DMS153 (cell line): ENCODE measurements at regions not wholly inside any gene's neighbourhood (a gene's known extent, or its start where the extent isn't known, plus 50 kb on each side); places are given as distances from the start of the nearest gene placed in this dataset.

Experiments used
- DNase-seq: peaks from one replicate; lab custom pipeline; 2025; lab: John Stamatoyannopoulos, UW

DNA sequence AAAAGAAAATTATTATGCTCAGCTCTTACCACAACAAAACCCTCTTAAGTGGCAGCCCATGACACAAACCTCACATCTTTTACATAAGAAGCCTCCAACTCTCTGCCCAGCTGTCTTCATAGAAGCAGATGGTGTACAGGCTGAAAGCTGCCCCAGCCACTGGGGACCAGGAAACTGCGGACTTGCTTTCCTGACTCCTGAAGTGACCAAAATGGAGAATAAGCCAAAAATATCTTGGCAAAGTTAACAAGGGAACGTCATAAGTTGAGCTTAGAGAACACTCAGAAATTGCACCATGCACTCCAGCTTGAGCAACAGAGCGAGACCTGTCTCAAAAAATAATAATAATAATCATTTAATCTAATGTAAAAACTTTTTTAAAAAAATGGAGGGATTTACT lies 160.3 kb upstream of the CDYL start:
- no peak for DNase-seq

DNA sequence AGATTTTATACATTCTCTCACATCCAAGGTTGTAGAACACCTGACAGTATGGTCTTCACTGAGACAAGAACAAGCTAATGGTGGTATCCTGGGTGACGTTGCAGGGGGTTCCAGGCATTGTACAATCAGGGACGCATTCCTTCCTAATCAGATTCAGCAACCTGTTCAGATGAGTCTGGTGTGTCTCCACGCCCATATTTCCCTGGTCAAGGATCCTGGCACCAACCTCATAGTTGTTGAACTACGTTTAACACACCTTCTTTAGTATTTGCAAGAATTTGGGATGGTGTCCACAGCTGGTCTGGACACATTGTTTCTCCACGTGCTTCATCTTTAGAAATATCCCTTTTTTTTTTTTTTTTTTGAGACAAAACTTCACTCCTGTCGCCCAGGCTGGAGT lies 161.0 kb upstream of the CDYL start:
- no peak for DNase-seq

DNA sequence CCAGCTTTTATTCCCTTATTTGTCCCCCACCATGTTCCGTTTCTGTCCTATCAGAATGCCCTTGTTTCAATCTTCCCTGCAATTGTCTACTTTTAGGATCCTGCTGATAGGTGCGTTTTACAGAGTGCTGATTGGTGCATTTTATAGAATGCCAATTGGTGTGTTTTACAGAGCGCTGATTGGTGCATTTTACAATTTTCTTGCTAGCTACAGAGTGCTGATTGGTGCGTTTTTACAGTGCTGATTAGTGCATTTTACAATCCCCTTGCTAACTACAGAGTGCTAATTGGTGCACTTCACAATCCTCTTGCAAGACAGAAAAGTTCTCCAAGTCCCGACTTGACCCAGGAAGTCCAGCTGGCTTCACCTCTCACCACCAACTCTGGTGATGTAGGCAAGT lies 161.6 kb upstream of the CDYL start:
- DNase-seq, result no peak

DNA sequence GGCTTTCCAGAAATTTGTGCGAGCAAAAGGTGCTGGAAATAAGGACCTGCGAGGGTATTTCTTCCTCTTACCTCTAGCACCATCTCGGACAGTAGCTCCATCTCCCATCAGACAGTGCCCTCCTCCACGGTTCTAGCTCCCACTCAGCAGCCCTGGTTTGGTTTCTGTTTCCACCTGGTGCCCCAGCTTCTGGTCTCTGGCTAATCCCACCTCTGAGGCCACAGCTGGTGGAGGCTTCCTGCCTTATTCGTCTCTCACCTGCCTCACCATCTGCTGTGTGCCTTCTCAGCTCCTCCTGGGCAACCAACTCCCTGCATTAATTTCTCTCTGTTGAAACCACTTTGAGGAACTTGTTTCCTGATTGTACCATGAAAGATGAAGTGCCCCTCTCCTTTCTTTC lies 162.4 kb upstream of the CDYL start:
- no peak for DNase-seq

DNA sequence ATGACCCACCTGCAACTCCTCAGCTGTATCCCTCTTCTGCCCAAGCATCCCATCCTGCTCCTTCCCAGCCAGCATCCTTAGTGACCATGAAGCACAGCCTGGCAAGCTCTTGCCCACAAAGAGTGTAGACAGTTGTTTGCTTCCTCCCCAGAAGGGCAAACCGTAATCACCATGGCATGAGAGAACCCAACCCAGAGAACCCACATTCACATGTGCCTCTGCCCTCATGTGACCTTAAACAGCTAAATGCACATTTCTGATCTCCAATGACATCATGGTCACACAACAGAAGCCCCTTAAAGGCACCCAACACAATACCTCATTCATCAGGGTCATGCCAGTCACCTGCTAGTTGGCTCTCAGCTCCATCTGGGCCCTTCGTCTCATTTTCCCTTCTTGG lies 162.8 kb upstream of the CDYL start:
- DNase-seq, result no peak

DNA sequence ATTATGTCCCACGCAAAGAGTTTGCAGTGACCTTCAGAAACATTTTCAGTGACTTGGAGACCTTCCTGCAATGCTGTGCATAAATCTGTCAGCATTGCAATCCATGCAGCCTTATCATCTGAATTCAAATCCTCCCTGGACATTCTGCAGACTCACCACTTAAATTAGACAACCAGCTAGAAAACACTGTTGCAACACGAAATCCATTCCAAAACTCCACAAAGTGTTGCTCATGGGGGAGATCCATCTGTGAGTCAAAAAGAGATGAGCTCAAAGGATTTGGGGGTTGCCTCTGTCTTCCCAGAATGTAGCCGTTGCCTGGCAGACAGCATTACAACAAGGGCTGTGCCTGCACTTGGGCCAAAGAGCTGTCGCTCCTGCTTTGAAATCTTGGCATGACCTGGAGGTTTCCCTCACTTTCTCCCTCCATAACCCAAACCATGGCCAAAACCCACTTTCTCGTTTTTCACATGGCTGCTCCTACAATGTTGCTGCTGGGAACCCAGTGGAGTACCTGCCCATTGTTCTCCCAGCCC lies 163.5 kb upstream of the CDYL start:
- DNase-seq, result no peak

DNA sequence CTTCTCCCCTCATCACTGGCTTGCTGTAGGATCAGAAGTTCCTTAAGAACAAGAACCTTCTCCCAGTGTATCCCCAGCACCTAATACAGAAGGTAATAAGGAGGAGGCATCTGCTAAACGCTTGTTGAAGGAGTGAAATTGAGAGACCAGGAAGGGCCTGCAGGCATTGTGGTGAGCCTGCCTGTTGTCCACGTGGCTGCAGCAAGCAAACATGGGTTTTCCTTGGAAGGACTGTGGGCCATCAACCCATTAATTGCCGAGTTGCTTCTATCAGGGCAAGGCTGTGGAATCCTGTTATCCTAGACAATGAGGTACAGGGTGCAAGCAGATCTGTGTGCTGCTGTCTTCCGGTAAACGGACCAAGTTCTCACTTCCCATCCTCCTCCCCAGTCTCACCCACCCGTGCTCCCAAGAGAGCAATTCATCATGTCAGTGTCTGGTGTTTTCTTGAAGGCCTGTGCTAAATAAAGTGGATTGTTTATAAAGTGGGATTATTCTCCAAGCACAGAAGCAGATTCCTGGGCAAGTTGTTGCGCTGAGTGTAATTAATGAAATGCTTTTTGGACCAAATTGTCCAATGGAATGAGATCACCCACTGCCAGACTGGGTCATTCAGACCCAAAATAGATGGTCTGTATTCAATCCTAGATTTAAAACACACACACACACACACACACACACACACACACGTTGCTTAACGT lies 164.6 kb upstream of the CDYL start:
- no peak for DNase-seq

DNA sequence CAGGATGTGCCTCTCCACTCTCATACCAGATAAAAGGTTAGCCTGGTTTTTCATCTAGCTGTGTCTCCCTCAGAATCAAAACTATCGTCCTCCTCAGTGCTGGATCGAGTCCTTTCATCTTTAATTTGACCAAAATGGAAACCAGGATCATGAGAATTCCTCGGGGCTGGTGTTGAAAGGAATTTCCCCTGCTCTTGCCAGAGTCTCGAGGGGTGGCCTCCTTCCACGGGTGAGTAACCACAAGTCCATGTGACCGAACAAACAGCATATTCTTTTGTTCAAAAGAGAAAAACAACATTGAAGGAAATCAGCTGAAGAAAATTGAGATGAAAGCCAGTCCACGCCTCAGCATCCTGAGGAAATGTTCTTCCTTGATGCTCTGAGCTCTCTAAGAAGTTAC lies 165.9 kb upstream of the CDYL start:
- no peak for DNase-seq

DNA sequence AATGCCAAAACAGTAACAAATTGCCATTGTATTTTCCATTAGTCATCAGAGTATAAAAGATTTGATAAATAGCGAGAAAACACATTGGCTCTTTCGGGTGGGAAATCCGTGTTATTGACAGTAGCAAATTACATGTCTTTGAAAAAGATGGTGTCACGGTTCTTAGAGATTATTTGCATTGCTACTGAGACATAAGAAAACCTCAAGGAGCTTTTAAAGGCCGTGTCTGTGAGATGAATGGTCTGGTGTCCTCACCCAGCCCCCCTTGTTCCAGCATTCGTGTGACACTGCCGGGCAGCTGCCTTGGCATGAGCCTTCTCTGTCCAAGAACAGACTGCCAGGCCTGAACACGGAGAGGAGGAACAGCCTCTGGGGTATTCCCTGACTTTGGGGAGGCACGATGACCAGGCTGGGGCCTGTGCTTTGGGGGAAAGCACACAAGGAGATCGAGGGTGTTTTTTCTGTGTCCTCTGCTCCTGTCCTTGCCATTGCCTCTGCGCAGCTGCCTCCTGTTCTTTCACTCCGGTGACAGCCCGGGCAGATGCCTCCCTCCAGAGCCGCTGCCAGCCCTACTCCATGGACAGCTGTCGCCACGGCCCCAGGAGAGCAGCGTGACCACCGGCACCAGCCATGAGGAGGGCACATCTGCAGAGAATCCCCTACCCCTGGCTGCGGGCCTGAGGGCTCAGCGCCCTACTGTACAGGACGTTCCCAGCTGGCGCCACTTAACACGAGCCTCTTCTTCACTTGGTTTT lies 167.7 kb upstream of the CDYL start:
- no peak for DNase-seq

DNA sequence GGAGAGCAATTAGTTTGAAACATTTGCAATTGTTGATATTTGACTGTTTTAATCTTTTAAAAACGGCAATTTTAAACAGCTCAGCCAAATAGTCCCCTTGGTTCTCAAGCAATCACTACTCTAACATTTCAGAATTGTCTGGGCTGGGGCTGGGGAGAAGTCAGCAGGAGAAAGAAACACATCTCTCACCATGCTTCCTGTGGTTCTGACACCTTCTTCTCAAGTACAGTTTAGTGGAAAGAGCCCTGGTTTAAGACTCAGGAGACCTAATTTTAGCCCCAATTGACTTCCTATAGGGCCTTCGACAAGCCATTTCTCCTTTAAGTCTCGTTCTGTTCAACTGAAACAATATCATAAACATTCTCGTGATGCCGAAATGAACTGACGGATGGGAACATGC lies 168.4 kb upstream of the CDYL start:
- no peak for DNase-seq

DNA sequence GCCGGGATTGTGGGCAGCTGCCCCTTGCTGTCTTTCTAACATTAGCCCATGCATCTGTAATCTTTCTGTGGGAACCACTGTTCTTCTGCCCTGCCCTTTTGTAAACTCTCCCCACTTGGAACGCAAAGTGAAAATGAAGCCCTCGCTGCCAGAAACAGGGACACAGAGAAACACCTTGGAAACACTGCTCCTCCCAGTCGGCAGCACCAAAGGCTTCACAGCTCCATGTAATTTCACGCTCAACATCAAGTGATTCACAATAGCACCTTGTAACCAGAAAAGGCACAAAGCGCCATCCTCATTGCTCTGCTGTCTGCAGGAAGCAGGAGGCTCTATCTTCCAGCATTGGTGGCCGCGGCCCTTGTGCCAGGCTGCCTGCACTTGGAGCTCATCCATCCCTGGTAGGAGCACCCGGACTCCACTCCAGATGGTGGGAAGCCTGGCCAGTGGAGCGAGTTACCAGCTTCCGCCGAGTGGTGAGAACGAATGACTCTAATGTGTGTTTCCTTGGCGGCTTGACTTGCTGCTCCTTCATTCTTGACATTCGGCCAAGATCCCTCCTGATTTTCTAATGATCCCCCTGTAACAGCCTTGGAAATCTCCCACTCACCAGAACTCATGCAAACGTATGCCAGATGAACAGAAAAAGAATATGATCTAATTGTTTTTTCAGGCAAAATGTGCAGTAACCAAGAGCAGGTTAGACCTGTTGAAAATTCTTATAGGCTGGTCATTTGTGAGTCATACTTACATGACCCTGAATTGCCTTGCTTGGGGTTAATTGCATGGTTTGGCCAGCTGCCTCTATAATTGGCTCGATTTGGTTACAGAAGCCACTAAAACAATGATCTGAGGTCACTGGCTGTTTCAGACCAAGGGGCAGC lies 169.1 kb upstream of the CDYL start:
- no peak for DNase-seq

DNA sequence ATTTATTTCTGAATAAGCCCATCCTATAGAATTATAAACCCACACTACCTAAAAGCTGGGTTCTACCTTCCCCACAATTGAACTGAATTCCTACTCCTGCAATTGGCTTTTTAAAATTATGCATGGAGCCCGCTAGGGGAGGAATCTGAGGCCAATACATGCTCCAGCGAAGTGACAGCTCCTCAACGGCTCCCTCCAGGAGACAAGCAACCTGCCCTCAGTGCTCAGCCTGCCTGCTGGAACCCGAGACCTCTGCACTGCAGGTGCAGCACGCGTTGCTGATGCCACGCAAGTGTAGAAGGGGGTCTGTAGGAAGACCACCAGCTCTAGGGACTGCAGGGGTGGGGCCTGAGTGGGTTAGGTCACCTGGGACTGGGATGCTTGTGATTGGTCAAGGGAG lies 170.2 kb upstream of the CDYL start:
- DNase-seq, result no peak

DNA sequence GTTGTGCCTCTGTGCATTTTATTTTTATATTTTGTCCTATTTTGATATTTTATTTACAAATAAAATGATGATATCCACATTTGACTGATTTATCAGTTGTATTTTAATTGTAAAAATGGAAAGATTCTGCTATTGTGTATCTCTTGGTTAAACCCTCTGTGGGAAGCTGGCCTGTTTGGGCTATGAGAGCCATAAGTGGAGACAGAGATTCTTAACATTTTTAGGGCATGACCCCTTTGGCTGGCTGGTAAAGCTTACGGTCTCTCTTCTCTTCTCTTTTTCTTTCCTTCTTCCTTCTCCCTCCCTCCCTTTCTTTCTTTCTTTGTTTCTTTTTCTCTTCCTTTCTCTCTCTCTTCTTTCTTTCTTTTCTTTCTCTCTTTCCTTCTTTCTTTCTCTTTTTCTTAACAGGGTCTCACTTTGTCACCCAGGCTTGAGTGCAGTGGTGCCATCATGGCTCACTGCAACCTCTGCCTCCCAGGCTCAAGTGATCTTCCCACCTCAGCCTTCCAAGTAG lies 172.3 kb upstream of the CDYL start:
- no peak for DNase-seq

DNA sequence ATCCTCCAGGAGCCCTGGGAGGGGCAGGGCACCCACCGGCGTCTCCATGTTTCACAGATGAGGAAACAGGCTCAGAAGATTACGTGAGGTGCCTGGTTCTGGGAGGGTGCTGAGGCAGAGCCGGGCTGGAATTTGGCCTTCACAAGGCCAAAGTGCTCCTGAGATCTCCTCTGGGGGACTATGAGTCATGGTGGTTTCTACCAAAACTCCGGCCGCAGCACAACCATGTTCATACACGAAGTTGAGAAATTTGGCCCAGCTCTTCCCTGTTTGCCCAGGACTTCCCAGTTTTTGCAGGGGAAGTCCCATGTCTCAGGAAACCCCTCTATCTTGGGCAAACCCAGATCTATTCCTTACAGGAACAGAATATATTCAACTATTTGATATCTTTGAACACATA lies 172.9 kb upstream of the CDYL start:
- no peak for DNase-seq

DNA sequence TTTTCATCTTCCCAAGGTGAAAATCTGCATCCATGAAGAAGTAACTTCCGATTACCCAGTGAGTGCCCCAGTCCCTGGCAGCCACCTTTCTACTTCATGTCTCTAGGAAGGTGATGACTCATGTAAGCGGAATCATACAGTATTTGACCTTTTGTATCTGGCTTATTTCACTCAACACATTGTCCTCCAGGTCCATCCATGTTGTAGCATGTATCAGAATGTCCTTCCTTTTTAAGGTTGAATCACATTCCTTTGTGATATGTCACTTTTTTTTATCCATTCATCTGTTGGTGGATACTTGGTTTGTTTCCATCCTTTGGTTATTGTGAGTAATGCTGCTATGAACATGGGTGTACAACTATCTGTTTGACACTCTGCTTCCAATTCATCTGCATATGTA lies 176.3 kb upstream of the CDYL start:
- no peak for DNase-seq

DNA sequence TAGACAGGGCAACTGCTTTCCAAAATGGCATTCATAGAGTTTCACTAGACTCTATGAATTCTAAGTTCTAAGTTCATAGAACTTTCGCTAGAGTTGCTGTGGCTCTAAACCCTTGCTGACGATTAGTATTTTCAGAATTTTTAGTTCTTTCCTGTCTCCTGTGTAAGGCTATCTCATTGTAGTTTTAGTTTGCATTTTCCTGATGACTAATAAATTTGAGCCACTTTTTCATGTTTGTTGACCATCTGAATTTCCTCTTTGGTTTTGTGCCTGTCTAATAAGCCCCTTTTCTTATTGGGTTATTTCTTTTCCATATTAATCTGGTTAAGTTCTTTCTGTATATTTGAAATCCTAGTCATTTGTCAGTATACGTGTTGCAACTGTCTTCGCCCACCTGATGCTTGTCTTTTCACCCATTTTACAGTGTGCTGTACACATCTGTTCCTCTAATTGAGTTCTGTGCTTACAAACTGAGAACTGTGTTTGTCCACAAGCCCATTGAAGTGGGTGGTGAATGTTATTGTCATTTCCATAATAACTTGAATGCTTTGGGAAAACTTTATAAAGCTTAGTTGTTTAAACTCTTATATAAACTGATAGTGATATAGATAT lies 177.7 kb upstream of the CDYL start:
- DNase-seq, result no peak

DNA sequence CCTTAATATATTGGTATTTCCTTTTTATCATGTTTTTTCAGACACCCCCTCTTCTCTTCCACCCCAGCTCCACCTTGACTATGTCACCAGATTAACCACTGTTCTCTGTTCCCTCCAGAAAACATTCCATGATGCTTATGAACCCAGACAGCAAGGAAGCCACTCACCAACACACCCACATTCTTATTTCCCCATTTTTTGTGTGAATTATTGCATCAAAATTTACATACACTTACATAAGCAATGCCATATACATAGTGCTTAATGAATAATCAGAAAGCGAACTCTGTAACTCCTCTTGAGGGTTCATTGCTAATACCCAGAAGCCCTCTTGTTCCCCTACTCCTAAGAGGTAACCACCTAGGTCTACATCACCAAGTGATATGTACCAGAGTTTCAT lies 182.3 kb upstream of the CDYL start:
- no peak for DNase-seq

DNA sequence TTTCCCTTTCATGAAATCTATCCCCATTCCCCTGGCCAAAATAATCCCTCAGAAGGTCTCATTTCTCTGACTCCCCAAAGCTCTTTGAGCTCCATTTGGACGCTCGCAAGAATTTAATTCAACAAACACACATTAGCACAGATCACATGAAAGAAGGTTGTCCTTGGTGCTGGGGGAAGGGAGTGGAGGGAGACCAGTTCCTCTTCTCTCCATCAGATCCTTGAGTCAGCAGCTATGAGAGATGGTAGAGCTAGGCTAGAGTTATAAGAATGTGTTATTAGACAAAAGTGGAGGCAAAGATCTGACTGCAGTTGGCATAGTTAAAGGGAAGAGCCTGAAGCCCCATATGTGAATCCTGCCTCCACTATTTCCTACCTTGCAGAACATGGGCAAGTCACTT lies 184.2 kb upstream of the CDYL start:
- DNase-seq, result no peak

DNA sequence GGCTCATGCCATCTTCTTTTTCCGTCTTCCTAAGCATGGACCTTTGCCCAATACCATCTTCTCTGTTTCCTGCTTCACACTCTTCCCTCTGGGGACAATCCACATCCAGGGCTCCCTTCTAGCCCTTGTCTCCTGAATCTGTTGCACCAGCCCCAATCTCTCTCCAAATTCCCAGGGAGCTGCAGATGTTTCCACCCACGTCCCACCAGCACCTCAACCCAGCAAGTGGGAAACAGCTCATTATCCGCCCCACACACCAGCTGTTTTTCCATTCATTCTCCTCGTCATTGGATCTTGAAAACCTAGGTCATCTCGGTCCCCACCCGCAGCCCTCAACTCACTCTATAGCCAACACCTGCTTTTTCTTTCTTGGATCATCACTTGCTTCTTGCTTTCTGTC lies 185.0 kb upstream of the CDYL start:
- DNase-seq, result no peak

DNA sequence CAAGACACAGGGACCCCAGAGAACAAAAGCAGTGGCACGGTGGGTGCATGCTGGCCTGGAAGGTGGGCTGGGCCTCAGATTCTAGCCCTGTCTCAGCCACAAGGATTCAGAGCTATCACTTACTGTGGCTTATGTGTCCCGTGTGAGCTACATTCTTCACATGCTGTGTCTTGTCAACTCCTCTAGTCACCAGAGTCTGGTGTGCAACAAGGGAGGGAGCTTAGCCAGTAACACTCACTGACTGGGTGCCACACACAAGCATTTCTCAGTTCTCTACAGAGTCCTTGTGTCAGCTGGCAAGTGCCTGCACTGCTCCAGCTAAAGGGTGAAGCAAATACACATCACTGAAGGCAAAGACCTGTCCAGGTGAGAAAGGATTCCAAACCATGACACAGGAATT lies 186.9 kb upstream of the CDYL start:
- no peak for DNase-seq

DNA sequence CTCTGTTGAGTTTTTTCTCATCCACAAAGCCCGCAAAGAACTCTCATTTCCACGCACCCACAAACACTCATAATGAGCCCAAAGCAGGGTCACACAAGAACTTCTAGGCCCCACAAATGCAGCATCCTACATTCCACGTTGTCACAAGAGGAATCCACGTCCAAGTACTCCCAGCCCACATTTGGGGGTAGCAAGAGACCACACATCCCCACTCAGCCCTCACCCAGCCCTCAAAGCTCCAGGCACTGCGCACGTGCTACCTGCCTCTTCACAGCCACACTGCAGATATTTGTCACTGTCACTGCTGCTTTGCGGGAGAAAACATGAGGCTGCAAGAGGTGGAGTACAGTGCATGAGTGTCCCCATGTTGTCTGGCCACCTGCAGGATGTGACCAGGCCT lies 187.6 kb upstream of the CDYL start:
- no peak for DNase-seq

DNA sequence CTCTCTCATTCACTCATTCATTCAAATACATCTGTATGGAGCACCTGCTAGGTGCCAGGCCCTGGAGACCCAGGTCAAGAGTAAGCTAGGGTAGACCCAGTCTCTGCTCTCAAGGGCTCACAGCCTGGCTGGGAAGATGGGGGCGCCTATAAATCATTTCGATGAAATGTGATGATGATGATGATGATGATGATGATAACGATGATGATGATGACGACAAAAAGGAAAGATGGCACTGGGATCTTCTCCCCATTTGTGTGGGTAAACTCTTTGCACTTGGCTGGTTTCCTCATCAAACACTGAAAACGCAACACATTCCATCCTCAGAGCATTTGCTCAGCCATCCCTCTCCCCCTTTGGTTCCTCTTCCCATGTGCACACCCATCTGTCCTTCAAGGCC lies 188.0 kb upstream of the CDYL start:
- no peak for DNase-seq
